Progenitor cell of endocrine pancreas (in vitro differentiated cells): ENCODE measurements at regions not wholly inside any gene's neighbourhood (a gene's known extent, or its start where the extent isn't known, plus 50 kb on each side); places are given as distances from the start of the nearest gene placed in this dataset.

Experiments used
- DNase-seq: peaks from one replicate; pipeline ENCODE4 v3.0.0; 2021; ENCODE audit warnings: low spot score; ENCODE audit not compliant: unreplicated experiment
- H3K27ac Mint-ChIP-seq: 2 replicates; pipeline ENCODE4 v1.8.0; 2021; ENCODE audit warnings: mild to moderate bottlenecking, moderate library complexity, mixed read lengths
- H3K27me3 Mint-ChIP-seq: 2 replicates; pipeline ENCODE4 v1.8.0; 2021; ENCODE audit warnings: mixed read lengths
- H3K36me3 Mint-ChIP-seq: 2 replicates; pipeline ENCODE4 v1.8.0; 2022; ENCODE audit warnings: mixed read lengths; ENCODE audit not compliant: insufficient read depth
- H3K4me1 Mint-ChIP-seq: 2 replicates; pipeline ENCODE4 v1.8.0; 2021; ENCODE audit warnings: low read depth, mixed read lengths
- H3K4me3 Mint-ChIP-seq: 2 replicates; pipeline ENCODE4 v1.8.0; 2021; ENCODE audit warnings: low read depth, mild to moderate bottlenecking, moderate library complexity, mixed read lengths
- H3K9me3 Mint-ChIP-seq: 2 replicates; pipeline ENCODE4 v1.8.0; 2021; ENCODE audit warnings: low read depth, mixed read lengths
- TF ChIP-seq, protein P1 (sequence below): fragments of 200-600 bp; sonication (generic); IDR thresholded peaks from one replicate; pipeline ENCODE4 v1.5.0; 2021; ENCODE audit warnings: antibody characterized with exemption, mild to moderate bottlenecking; ENCODE audit not compliant: unreplicated experiment

DNA sequence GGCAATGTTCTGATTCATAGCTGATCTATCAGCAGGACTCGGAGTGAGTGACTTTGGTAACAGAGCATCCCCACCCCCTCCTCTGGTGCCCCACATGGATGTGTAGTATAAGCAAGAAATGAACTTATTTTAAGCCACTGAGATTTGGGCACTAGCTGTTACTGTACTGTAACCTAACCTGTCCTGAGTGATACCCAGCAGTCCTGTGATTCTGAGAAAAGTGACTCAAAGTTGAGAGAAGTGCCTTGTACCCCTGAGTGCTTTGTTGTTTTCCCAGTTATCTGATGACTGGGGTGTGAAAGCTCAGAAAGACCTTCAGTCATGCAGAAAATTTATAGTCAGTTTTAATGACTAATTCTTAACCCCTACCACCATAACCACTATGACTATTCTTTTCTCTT, 439.9 kb upstream of the RBMS3 start:
- TF ChIP-seq, protein P1, sequence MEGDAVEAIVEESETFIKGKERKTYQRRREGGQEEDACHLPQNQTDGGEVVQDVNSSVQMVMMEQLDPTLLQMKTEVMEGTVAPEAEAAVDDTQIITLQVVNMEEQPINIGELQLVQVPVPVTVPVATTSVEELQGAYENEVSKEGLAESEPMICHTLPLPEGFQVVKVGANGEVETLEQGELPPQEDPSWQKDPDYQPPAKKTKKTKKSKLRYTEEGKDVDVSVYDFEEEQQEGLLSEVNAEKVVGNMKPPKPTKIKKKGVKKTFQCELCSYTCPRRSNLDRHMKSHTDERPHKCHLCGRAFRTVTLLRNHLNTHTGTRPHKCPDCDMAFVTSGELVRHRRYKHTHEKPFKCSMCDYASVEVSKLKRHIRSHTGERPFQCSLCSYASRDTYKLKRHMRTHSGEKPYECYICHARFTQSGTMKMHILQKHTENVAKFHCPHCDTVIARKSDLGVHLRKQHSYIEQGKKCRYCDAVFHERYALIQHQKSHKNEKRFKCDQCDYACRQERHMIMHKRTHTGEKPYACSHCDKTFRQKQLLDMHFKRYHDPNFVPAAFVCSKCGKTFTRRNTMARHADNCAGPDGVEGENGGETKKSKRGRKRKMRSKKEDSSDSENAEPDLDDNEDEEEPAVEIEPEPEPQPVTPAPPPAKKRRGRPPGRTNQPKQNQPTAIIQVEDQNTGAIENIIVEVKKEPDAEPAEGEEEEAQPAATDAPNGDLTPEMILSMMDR: no peak
- no peak overlapping the region for H3K27ac Mint-ChIP-seq
- DNase-seq: no peak
- no peaks in the 10 kb centered on the region for H3K9me3 Mint-ChIP-seq
- peaks cover 8% of the 10 kb centered on the region for H3K27me3 Mint-ChIP-seq
- no peak overlapping the region for H3K4me3 Mint-ChIP-seq
- H3K4me1 Mint-ChIP-seq: no peaks in the 10 kb centered on the region
- H3K36me3 Mint-ChIP-seq: no peaks in the 10 kb centered on the region

- Mint-ChIP-seq H3K4me3 (no peak overlapping the region), H3K27me3 (peaks cover 5% of the 10 kb centered on the region), H3K9me3 (no peaks in the 10 kb centered on the region), H3K4me1 (no peaks in the 10 kb centered on the region), H3K36me3 (no peaks in the 10 kb centered on the region), H3K27ac (no peak overlapping the region)
- DNase-seq: no peak
- TF ChIP-seq, protein P1: no peak
Observed at GRCh38 chr3:28841441-28841840, 439.4 kb upstream of the RBMS3 start.

GRCh38 chr3:28844298-28845005, 436.4 kb upstream of the RBMS3 start:
- Mint-ChIP-seq H3K36me3 (no peaks in the 10 kb centered on the region), H3K9me3 (no peaks in the 10 kb centered on the region), H3K4me1 (no peaks in the 10 kb centered on the region), H3K4me3 (no peak overlapping the region), H3K27me3 (peaks cover 9% of the 10 kb centered on the region), H3K27ac (no peak overlapping the region)
- no peak for DNase-seq
- TF ChIP-seq, protein P1: no peak

GRCh38 chr3:28845006-28845324, 435.9 kb upstream of the RBMS3 start:
- no peak for DNase-seq
- no peak overlapping the region for H3K4me3 Mint-ChIP-seq
- H3K4me1 Mint-ChIP-seq: no peaks in the 10 kb centered on the region
- no peak overlapping the region for H3K27ac Mint-ChIP-seq
- no peaks in the 10 kb centered on the region for H3K9me3 Mint-ChIP-seq
- no peaks in the 10 kb centered on the region for H3K36me3 Mint-ChIP-seq
- TF ChIP-seq, protein P1: no peak
- H3K27me3 Mint-ChIP-seq: peaks cover 9% of the 10 kb centered on the region

DNA sequence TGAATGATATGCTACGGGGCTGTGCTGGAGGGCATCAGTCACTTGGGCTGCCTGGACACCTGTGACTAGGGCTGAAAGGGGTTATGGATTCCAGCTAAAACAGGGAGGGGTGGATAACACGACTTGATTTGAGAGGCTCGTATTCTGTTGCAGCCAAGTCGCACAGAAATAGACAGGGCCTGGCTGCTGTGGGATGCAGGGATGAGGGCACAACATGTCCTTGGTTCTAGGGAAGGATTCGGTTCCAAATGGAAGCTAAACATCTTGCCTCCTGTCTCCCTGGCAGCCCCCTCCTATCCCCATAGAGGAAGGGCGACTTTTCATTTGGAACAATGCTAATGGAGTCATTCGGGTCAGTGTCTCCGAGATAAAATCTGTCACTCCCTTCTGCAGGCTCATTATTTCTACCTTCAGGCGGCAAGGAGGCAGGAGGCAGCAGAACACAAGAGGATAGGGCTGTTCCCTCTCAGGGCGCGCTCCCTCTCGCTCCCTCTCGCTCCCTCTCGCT, 433.8 kb upstream of the RBMS3 start:
- H3K4me1 Mint-ChIP-seq: no peaks in the 10 kb centered on the region
- H3K36me3 Mint-ChIP-seq: no peaks in the 10 kb centered on the region
- H3K27me3 Mint-ChIP-seq: peaks cover 9% of the 10 kb centered on the region
- no peaks in the 10 kb centered on the region for H3K9me3 Mint-ChIP-seq
- H3K4me3 Mint-ChIP-seq: no peak overlapping the region
- no peak overlapping the region for H3K27ac Mint-ChIP-seq
- TF ChIP-seq, protein P1: no peak
- DNase-seq: no peak
